Neural progenitor cell (in vitro differentiated cells): ENCODE measurements at regions not wholly inside any gene's neighbourhood (a gene's known extent, or its start where the extent isn't known, plus 50 kb on each side); places are given as distances from the start of the nearest gene placed in this dataset.

Experiments
- EZH2phosphoT487 ChIP-seq: fragments of 200-600 bp; sonication (generic); IDR thresholded peaks from 2 replicates; pipeline ENCODE4 v1.6.1; 2017; ENCODE audit warnings: antibody characterized with exemption
- TF ChIP-seq, protein P1 (sequence below): fragments of 200-600 bp; sonication (generic); IDR thresholded peaks from 2 replicates; pipeline ENCODE4 v1.5.1; 2017; ENCODE audit warnings: antibody characterized with exemption, mild to moderate bottlenecking

DNA sequence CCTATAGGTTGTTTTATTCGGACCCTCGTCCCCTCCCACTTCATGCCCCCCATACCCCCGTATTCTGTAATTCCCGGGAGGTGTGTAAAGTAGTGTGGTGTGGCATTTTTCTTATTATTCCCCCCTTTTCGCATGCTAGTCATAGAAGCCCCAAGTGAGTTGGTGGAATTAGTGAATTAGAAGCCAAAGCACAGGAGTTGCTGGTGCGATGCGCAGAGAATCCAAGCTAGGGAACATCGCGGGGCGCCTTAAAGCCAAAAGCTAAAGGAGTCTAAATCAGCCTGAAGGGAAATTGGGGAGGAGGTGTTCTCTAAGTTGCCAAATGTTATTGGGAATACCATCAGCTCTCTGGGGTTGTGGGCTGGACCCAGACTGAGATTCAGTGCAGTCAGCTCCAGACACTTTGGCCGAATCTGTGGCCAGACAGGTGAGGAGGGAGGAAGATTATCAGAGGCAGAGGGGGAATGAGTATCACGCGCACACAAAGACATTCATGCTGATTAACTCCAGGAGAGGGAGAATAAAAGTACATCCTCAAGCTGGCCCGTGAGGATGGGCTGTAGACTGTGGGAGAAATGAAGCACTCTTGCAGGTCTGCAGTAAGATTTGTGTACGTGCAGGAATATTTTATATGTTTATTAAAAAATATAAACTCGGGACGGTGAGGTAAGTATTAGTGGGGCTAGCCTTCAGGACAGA is 102.8 kb upstream of the HSD17B12 start:
- TF ChIP-seq, protein P1, sequence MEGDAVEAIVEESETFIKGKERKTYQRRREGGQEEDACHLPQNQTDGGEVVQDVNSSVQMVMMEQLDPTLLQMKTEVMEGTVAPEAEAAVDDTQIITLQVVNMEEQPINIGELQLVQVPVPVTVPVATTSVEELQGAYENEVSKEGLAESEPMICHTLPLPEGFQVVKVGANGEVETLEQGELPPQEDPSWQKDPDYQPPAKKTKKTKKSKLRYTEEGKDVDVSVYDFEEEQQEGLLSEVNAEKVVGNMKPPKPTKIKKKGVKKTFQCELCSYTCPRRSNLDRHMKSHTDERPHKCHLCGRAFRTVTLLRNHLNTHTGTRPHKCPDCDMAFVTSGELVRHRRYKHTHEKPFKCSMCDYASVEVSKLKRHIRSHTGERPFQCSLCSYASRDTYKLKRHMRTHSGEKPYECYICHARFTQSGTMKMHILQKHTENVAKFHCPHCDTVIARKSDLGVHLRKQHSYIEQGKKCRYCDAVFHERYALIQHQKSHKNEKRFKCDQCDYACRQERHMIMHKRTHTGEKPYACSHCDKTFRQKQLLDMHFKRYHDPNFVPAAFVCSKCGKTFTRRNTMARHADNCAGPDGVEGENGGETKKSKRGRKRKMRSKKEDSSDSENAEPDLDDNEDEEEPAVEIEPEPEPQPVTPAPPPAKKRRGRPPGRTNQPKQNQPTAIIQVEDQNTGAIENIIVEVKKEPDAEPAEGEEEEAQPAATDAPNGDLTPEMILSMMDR, result no peak
- peak; percentile 5 for TF ChIP-seq EZH2phosphoT487
